Kidney (tissue), 13 donors: ENCODE measurements at regions not wholly inside any gene's neighbourhood (a gene's known extent, or its start where the extent isn't known, plus 50 kb on each side); places are given as distances from the start of the nearest gene placed in this dataset.
"Not testable (repeated sequence)": the region's sequence is repeated elsewhere in the genome, so short reads cannot be mapped to it uniquely, and the experiment has no call there.

Experiments used
- DNase-seq, 5 donors: peaks; one replicate each; pipeline ENCODE4 v3.0.0-alpha.2; 2013 to 2020
- FAIRE-seq: peaks from 2 replicates; lab custom pipeline; 2012; peaks lifted over from hg19 to GRCh38; lab: Jason Lieb, UNC
- H3K27ac ChIP-seq, 2 donors: one replicate each; pipeline ENCODE4 v1.7.0; 2013; ENCODE audit warnings: low read depth in 2 of 2, low read length in 2 of 2, inconsistent platforms in 1 of 2
- H3K27me3 ChIP-seq: one replicate; pipeline ENCODE4 v1.7.1; 2013; ENCODE audit warnings: low read length, inconsistent platforms; ENCODE audit not compliant: control insufficient read depth, insufficient read depth
- H3K36me3 ChIP-seq, 3 donors: one replicate each; pipeline versions ENCODE4 v1.7.0 to v1.7.1; 2013; ENCODE audit warnings: low read length in 3 of 3, control low read depth in 1 of 3, inconsistent platforms in 1 of 3; ENCODE audit not compliant: insufficient read depth in 3 of 3, control insufficient read depth in 2 of 3
- H3K4me1 ChIP-seq, 3 donors: one replicate each; pipeline versions ENCODE4 v1.7.0 to v1.7.1; 2013; ENCODE audit warnings: low read length in 3 of 3, inconsistent platforms in 1 of 3, low read depth in 1 of 3; ENCODE audit not compliant: control insufficient read depth in 2 of 3, insufficient read depth in 2 of 3
- H3K4me3 ChIP-seq, 3 donors: one replicate each; pipeline versions ENCODE4 v1.7.0 to v1.8.1; 2013; ENCODE audit warnings: low read length in 3 of 3, control low read depth in 1 of 3, inconsistent platforms in 1 of 3
- H3K9ac ChIP-seq, 3 donors: one replicate each; pipeline versions ENCODE4 v1.7.0 to v1.7.1; 2013; ENCODE audit warnings: low read length in 3 of 3, control low read depth in 1 of 3, inconsistent platforms in 1 of 3
- H3K9me3 ChIP-seq, 3 donors: one replicate each; pipeline versions ENCODE4 v1.7.0 to v1.7.1; 2013; ENCODE audit warnings: low read length in 3 of 3, control low read depth in 1 of 3, inconsistent platforms in 1 of 3; ENCODE audit not compliant: control insufficient read depth in 2 of 3, insufficient read depth in 1 of 3
- CTCF ChIP-seq: IDR thresholded peaks from 3 replicates; pipeline ENCODE4 v1.5.1; 2012; ENCODE audit warnings: mild to moderate bottlenecking, moderate library complexity, borderline replicate concordance; ENCODE audit not compliant: insufficient read depth; ENCODE audit errors: extremely low read depth
- intact Hi-C: fragments of 100-400 bp; cut with DNase I; formaldehyde crosslinking; loops from one replicate; pipeline ENCODE4 v1.11.1; 2022
- donor health status: control.
- donor health status: control.
- donor health status: control.
- donor health status: control.
- donor health status: control.
- donor health status: DM: yes; HTN: yes; CAD: no.
- donor health status: Normal renal cell carcinoma (clear cell type).

DNA sequence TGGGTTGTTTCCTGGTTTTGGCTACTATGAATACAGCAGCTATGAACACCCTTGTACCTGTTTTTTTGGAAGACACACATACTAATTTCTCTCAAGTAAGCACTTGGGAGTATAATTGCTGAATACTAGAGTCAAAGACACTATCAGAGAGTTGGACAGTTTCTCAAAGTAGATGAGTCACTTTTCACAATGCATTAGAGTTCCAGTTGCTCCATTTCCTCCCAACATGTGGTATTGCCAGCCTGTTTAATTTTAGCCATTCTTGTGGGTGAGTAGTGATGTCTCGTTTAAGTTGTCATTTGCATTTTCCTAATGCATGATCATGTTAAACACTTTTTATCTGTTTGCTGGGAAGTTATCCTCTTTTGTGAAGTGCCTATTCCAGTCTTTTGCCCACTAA, 81.6 kb upstream of the GDNF start:
- intact Hi-C loops: no loop called here
- FAIRE-seq: no peak
- Histone ChIP-seq H3K9me3 (no peaks in the 10 kb centered on the region), H3K27ac (no peak overlapping the region), H3K4me1 (no peaks in the 10 kb centered on the region), H3K9ac (no peak overlapping the region), H3K27me3 (no peaks in the 10 kb centered on the region), H3K4me3 (no peak overlapping the region), H3K36me3 (no peaks in the 10 kb centered on the region)
- DNase-seq: no peak
- no peak for TF ChIP-seq CTCF

DNA sequence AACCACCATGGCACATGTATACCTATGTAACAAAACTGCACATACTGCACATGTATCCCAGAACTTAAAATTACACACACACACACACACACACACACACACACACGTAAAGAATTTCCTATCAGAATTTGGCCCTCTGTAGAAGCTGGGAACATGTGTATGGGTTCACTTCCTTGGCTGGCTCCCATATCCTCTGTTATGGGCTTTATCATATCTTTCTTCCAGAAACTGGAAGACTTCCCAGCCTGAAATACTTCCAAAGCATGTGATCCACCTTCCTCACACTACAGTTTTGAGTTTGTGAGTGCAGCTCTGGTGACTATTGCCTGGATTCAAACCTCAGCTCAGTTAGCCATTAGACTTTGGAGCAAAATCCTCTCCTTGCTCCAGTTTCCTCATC, 78.6 kb upstream of the GDNF start:
- Histone ChIP-seq H3K9me3 (no peaks in the 10 kb centered on the region), H3K27ac (no peak overlapping the region), H3K36me3 (no peaks in the 10 kb centered on the region), H3K4me3 (no peak overlapping the region), H3K9ac (no peak overlapping the region), H3K4me1 (no peaks in the 10 kb centered on the region), H3K27me3 (no peaks in the 10 kb centered on the region)
- TF ChIP-seq CTCF: no peak
- intact Hi-C loops: no loop called here
- peak in 2 of 5 donors; percentile 6 to 40 for DNase-seq
- no peak for FAIRE-seq

DNA sequence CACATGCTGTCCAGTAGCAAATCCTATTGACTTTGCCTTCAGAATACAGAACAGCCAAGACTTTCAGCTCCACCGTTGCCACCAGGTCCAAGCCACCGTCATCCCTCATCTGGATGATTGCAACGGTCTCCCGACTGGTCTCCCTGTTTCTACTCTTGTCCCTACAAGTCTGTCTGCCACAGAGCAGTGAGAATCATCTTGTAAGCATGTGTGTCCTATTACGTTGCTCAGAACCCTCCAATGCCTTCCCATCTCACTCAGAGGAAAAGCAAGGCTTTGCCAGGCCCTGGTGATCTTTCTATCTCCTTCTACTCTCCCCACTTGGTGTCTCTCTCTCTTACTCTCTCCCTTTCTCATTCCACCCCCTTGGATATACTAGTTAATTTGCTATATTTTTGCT, 76.7 kb upstream of the GDNF start:
- Histone ChIP-seq H3K4me3 (no peak overlapping the region), H3K4me1 (no peaks in the 10 kb centered on the region), H3K9ac (no peak overlapping the region), H3K27ac (no peak overlapping the region), H3K36me3 (no peaks in the 10 kb centered on the region), H3K9me3 (no peaks in the 10 kb centered on the region), H3K27me3 (no peaks in the 10 kb centered on the region)
- DNase-seq (no peak), FAIRE-seq (no peak)
- TF ChIP-seq CTCF: no peak
- intact Hi-C loops: no loop called here

DNA sequence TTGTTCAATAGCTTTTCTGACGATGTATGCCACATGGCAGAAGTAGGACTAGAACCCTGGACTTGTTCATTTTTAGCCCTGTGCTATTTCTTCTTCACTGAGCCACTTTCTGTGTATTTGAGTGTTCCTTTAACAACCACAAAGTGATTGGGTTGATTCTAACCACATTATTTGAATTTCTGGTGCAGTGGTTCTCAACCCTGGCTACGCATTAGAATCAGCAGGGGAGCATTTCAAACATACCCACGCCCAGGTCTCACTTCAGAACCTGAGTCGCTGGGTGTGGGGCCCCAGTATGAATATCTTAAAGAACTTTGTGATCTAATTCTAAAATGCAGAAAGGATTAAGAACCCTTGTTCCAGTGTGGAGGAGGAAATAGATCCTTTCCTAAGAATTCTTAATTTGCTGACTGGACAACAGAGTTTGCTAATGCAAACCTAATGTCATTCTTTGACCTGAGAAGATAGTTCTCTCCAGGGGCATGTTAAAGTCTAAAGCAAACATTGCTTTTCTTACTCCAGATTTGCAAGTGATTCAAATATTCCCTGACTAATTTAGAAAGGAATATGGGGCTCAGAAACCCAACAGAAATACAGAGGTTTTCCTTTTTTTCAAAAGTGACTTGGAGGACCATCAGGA, 75.4 kb upstream of the GDNF start:
- Histone ChIP-seq H3K9ac (no peak overlapping the region), H3K4me1 (no peaks in the 10 kb centered on the region), H3K36me3 (no peaks in the 10 kb centered on the region), H3K4me3 (no peak overlapping the region), H3K9me3 (no peaks in the 10 kb centered on the region), H3K27me3 (no peaks in the 10 kb centered on the region), H3K27ac (no peak overlapping the region)
- FAIRE-seq (no peak), DNase-seq (no peak)
- intact Hi-C loops: no loop called here
- no peak for TF ChIP-seq CTCF

- DNase-seq, H3K9me3 ChIP-seq, H3K4me3 ChIP-seq, H3K27ac ChIP-seq, intact Hi-C loops, H3K4me1 ChIP-seq, H3K36me3 ChIP-seq, H3K9ac ChIP-seq, H3K27me3 ChIP-seq, FAIRE-seq: not testable (repeated sequence)
These were observed 69.9 kb upstream of the GDNF start for GRCh38 chr5:37909610-37910266.
